Chondrocyte (in vitro differentiated cells): ENCODE measurements at regions not wholly inside any gene's neighbourhood (a gene's known extent, or its start where the extent isn't known, plus 50 kb on each side); places are given as distances from the start of the nearest gene placed in this dataset.

Source experiments
- DNase-seq: peaks from one replicate; pipeline ENCODE4 v3.0.0; 2021; ENCODE audit warnings: mixed read lengths, low spot score
- H3K27ac Mint-ChIP-seq: one replicate; pipeline ENCODE4 v1.8.0; 2021; ENCODE audit warnings: mild to moderate bottlenecking, moderate library complexity, mixed read lengths; ENCODE audit not compliant: unreplicated experiment
- H3K27me3 Mint-ChIP-seq: 2 replicates; pipeline ENCODE4 v1.8.0; 2021; ENCODE audit warnings: low read depth, mixed read lengths
- H3K36me3 Mint-ChIP-seq: 2 replicates; pipeline ENCODE4 v1.8.0; 2021; ENCODE audit warnings: low read depth, mixed read lengths
- H3K4me1 Mint-ChIP-seq: 2 replicates; pipeline ENCODE4 v1.8.0; 2021; ENCODE audit warnings: low read depth, mild to moderate bottlenecking, mixed read lengths
- H3K4me3 Mint-ChIP-seq: one replicate; pipeline ENCODE4 v1.8.0; 2021; ENCODE audit warnings: mild to moderate bottlenecking, moderate library complexity, mixed read lengths; ENCODE audit not compliant: unreplicated experiment
- H3K9me3 Mint-ChIP-seq: 2 replicates; pipeline ENCODE4 v1.8.0; 2021; ENCODE audit warnings: low read depth, mixed read lengths
- TF ChIP-seq, protein P1 (sequence below): fragments of 200-600 bp; sonication (generic); IDR thresholded peaks from 2 replicates; pipeline ENCODE4 v1.5.0; 2021; ENCODE audit warnings: antibody characterized with exemption, mild to moderate bottlenecking, moderate library complexity

DNA sequence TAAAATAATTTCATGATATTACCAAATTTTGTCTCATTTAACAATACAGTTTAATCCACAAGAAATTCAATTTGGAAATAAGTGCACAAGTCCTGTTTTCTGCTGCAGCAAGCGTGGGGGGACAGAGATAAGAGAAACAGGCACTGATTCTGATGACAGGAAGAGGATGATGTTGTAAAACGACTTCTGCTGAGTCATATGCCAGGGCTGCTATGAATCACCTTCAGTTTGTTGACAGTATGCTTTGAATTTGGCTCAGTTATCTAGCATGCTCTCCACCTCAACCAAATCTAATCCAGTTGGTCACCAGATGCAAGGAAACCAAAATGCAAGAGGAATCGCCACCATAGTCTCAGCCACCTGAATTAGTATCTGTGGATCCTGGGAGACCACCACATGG, 244.1 kb upstream of the MON1B start:
- Mint-ChIP-seq H3K27me3 (no peaks in the 10 kb centered on the region), H3K27ac (no peak overlapping the region), H3K4me3 (no peak overlapping the region), H3K4me1 (no peaks in the 10 kb centered on the region), H3K9me3 (peaks cover 18% of the 10 kb centered on the region), H3K36me3 (no peaks in the 10 kb centered on the region)
- TF ChIP-seq, protein P1, sequence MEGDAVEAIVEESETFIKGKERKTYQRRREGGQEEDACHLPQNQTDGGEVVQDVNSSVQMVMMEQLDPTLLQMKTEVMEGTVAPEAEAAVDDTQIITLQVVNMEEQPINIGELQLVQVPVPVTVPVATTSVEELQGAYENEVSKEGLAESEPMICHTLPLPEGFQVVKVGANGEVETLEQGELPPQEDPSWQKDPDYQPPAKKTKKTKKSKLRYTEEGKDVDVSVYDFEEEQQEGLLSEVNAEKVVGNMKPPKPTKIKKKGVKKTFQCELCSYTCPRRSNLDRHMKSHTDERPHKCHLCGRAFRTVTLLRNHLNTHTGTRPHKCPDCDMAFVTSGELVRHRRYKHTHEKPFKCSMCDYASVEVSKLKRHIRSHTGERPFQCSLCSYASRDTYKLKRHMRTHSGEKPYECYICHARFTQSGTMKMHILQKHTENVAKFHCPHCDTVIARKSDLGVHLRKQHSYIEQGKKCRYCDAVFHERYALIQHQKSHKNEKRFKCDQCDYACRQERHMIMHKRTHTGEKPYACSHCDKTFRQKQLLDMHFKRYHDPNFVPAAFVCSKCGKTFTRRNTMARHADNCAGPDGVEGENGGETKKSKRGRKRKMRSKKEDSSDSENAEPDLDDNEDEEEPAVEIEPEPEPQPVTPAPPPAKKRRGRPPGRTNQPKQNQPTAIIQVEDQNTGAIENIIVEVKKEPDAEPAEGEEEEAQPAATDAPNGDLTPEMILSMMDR: no peak
- no peak for DNase-seq

DNA sequence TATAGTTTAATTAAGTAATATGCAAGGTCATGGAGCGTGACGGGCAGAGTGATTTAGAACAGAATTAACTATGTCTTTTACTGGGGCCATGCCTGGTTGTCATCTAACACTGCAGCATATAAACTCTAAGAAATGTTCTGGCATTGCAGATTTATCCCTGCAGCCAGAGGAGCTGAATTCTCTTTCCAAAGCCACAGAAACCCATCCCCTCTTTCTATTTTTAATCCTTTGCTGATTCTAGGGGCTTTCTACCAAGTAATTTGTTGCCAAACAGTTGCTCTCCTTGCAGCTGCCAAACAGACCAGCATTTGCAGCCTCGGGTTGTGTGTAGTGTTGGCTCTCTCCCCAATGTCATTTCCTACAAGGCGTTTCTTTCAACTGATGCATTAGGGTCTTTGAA, 243.2 kb upstream of the MON1B start:
- Mint-ChIP-seq H3K36me3 (no peaks in the 10 kb centered on the region), H3K9me3 (peaks cover 19% of the 10 kb centered on the region), H3K4me1 (no peaks in the 10 kb centered on the region), H3K4me3 (no peak overlapping the region), H3K27ac (no peak overlapping the region), H3K27me3 (no peaks in the 10 kb centered on the region)
- DNase-seq: no peak
- TF ChIP-seq, protein P1: no peak

- H3K36me3 Mint-ChIP-seq: no peaks in the 10 kb centered on the region
- TF ChIP-seq, protein P1: no peak
- H3K4me1 Mint-ChIP-seq: no peaks in the 10 kb centered on the region
- no peak for DNase-seq
- no peak overlapping the region for H3K27ac Mint-ChIP-seq
- H3K9me3 Mint-ChIP-seq: peaks cover 7% of the 10 kb centered on the region
- H3K27me3 Mint-ChIP-seq: no peaks in the 10 kb centered on the region
- H3K4me3 Mint-ChIP-seq: no peak overlapping the region
These were observed 235.4 kb upstream of the MON1B start for GRCh38 chr16:76955629-76956028.

GRCh38 chr16:76956394-76956793, 234.6 kb upstream of the MON1B start:
- TF ChIP-seq, protein P1: no peak
- Mint-ChIP-seq H3K4me1 (no peaks in the 10 kb centered on the region), H3K36me3 (no peaks in the 10 kb centered on the region), H3K27ac (no peak overlapping the region), H3K9me3 (peaks cover 3% of the 10 kb centered on the region), H3K27me3 (no peaks in the 10 kb centered on the region), H3K4me3 (no peak overlapping the region)
- DNase-seq: no peak

DNA sequence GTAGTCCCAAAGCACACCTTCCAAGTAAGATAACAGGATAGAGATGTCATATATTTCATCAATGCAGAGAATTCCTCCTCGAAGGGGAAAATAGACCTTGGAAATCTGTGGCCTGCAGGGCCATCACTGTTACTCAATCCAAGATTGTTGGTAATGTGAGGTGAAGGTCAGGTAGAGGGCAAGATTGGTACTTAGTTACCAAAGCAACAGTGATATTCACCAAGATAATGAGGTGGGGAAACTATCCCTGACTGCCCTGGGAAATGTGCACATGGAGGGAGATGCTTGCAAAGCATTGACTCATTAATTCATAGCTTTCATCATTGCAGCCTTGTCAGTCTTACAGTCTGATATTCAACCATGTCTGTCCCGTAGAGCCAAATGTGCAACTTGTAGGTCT, 234.1 kb upstream of the MON1B start:
- Mint-ChIP-seq H3K9me3 (peaks cover 2% of the 10 kb centered on the region), H3K36me3 (no peaks in the 10 kb centered on the region), H3K4me3 (no peak overlapping the region), H3K27ac (no peak overlapping the region), H3K4me1 (no peaks in the 10 kb centered on the region), H3K27me3 (no peaks in the 10 kb centered on the region)
- no peak for DNase-seq
- TF ChIP-seq, protein P1: no peak
